Endodermal cell (in vitro differentiated cells): ENCODE measurements at regions not wholly inside any gene's neighbourhood (a gene's known extent, or its start where the extent isn't known, plus 50 kb on each side); places are given as distances from the start of the nearest gene placed in this dataset.

ENCODE experiments used
- DNase-seq: peaks from one replicate; pipeline ENCODE4 v3.0.0-alpha.2; 2017
- H3K27ac ChIP-seq: 2 replicates; pipeline ENCODE4 v1.5.1; 2013; ENCODE audit warnings: mild to moderate bottlenecking, low read depth, low read length, moderate library complexity
- H3K27me3 ChIP-seq: 2 replicates; pipeline ENCODE4 v1.6.1; 2013; ENCODE audit warnings: mild to moderate bottlenecking, low read length, moderate library complexity; ENCODE audit not compliant: insufficient read depth, control insufficient read depth, poor library complexity, severe bottlenecking
- H3K36me3 ChIP-seq: 2 replicates; pipeline ENCODE4 v1.7.0; 2013; ENCODE audit warnings: mild to moderate bottlenecking, low read length, moderate library complexity; ENCODE audit not compliant: control insufficient read depth, insufficient read depth
- H3K4me1 ChIP-seq: one replicate; pipeline ENCODE4 v1.7.0; 2013; ENCODE audit warnings: low read length; ENCODE audit not compliant: control insufficient read depth, insufficient read depth
- H3K4me3 ChIP-seq: 2 replicates; pipeline ENCODE4 v1.5.1; 2013; ENCODE audit warnings: mild to moderate bottlenecking, low read length, moderate library complexity
- H3K9ac ChIP-seq: 2 replicates; pipeline ENCODE4 v1.6.1; 2013; ENCODE audit warnings: mild to moderate bottlenecking, low read length, moderate library complexity; ENCODE audit not compliant: poor library complexity, severe bottlenecking; ENCODE audit errors: extremely low read depth
- H3K9me3 ChIP-seq: 2 replicates; pipeline ENCODE4 v1.6.1; 2013; ENCODE audit warnings: mild to moderate bottlenecking, low read length, moderate library complexity; ENCODE audit not compliant: control insufficient read depth
- H3K27ac Mint-ChIP-seq: 2 replicates; pipeline ENCODE4 v1.8.0; 2020; ENCODE audit warnings: mixed read lengths
- H3K27me3 Mint-ChIP-seq: 2 replicates; pipeline ENCODE4 v1.8.0; 2021; ENCODE audit warnings: mild to moderate bottlenecking, mixed read lengths; ENCODE audit not compliant: insufficient read depth
- H3K36me3 Mint-ChIP-seq: 2 replicates; pipeline ENCODE4 v1.8.0; 2020; ENCODE audit warnings: low read depth, mixed read lengths
- H3K4me1 Mint-ChIP-seq: 2 replicates; pipeline ENCODE4 v1.8.0; 2020; ENCODE audit warnings: mixed read lengths
- H3K4me3 Mint-ChIP-seq: 2 replicates; pipeline ENCODE4 v1.8.0; 2020; ENCODE audit warnings: mild to moderate bottlenecking, moderate library complexity, mixed read lengths
- H3K9me3 Mint-ChIP-seq: 2 replicates; pipeline ENCODE4 v1.8.0; 2020; ENCODE audit warnings: mild to moderate bottlenecking, mixed read lengths
- WGBS, 2 experiments: methylation state at CpG; one replicate each; pipeline versions ENCODE4 v1.1.5 to v1.1.7; 2013; ENCODE audit warnings: missing lambda C conversion rate in 2 of 2, mixed read lengths in 1 of 2; ENCODE audit not compliant: insufficient coverage in 1 of 2, insufficient read length in 1 of 2; 5-methylcytosine and 5-hydroxymethylcytosine counted together
- TF ChIP-seq, protein P1 (sequence below): fragments of 200-600 bp; sonication (generic); conservative IDR thresholded peaks from 2 replicates; pipeline ENCODE4 v1.5.0; 2021; ENCODE audit warnings: antibody characterized with exemption, mild to moderate bottlenecking

DNA sequence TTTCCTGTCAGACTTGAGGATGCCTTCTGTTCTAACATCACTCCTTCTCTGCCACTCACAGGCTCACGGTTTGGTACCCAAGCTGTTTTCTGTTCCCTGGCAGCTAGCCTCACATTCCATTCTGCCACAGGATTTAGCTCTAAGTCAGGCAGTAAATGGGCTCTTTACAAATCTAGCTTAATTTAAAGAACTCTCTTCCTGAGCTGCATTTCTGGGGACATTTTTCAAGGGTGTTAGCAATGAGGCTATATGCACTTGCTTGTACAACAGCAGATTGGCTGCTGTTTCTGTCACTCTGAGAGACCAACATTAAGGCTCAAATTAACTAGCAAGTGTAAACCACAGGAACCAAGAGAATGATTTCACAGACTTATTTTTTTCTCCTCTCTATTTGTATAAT, 337.8 kb upstream of the NOCT start:
- Mint-ChIP-seq H3K4me3 (no peak overlapping the region), H3K36me3 (no peaks in the 10 kb centered on the region), H3K9me3 (no peaks in the 10 kb centered on the region), H3K4me1 (peaks cover 30% of the 10 kb centered on the region), H3K27me3 (no peaks in the 10 kb centered on the region), H3K27ac (no peak overlapping the region)
- Histone ChIP-seq H3K27me3 (no peaks in the 10 kb centered on the region), H3K4me3 (no peak overlapping the region), H3K27ac (no peak overlapping the region), H3K9me3 (no peaks in the 10 kb centered on the region), H3K36me3 (no peaks in the 10 kb centered on the region), H3K4me1 (no peaks in the 10 kb centered on the region), H3K9ac (no peak overlapping the region)
- WGBS, 2 experiments, result 91 to 95% methylated on average over 1 of the region's 1 CpG
- TF ChIP-seq, protein P1, sequence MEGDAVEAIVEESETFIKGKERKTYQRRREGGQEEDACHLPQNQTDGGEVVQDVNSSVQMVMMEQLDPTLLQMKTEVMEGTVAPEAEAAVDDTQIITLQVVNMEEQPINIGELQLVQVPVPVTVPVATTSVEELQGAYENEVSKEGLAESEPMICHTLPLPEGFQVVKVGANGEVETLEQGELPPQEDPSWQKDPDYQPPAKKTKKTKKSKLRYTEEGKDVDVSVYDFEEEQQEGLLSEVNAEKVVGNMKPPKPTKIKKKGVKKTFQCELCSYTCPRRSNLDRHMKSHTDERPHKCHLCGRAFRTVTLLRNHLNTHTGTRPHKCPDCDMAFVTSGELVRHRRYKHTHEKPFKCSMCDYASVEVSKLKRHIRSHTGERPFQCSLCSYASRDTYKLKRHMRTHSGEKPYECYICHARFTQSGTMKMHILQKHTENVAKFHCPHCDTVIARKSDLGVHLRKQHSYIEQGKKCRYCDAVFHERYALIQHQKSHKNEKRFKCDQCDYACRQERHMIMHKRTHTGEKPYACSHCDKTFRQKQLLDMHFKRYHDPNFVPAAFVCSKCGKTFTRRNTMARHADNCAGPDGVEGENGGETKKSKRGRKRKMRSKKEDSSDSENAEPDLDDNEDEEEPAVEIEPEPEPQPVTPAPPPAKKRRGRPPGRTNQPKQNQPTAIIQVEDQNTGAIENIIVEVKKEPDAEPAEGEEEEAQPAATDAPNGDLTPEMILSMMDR, result no peak
- DNase-seq, result no peak

GRCh38 chr4:138677212-138677611, 338.4 kb upstream of the NOCT start:
- H3K27ac ChIP-seq, result no peak overlapping the region
- H3K27me3 ChIP-seq, result no peaks in the 10 kb centered on the region
- no peak for DNase-seq
- H3K27me3 Mint-ChIP-seq, result peaks cover 3% of the 10 kb centered on the region
- no peak overlapping the region for H3K4me3 ChIP-seq
- H3K27ac Mint-ChIP-seq, result no peak overlapping the region
- H3K36me3 ChIP-seq, result no peaks in the 10 kb centered on the region
- no peaks in the 10 kb centered on the region for H3K4me1 ChIP-seq
- H3K4me1 Mint-ChIP-seq, result peaks cover 32% of the 10 kb centered on the region
- H3K9me3 ChIP-seq, result no peaks in the 10 kb centered on the region
- no peak overlapping the region for H3K4me3 Mint-ChIP-seq
- TF ChIP-seq, protein P1, result no peak
- 93 to 98% methylated on average over 4 of the region's 4 CpGs for WGBS, 2 experiments
- no peaks in the 10 kb centered on the region for H3K36me3 Mint-ChIP-seq
- H3K9me3 Mint-ChIP-seq, result no peaks in the 10 kb centered on the region
- H3K9ac ChIP-seq, result no peak overlapping the region

DNA sequence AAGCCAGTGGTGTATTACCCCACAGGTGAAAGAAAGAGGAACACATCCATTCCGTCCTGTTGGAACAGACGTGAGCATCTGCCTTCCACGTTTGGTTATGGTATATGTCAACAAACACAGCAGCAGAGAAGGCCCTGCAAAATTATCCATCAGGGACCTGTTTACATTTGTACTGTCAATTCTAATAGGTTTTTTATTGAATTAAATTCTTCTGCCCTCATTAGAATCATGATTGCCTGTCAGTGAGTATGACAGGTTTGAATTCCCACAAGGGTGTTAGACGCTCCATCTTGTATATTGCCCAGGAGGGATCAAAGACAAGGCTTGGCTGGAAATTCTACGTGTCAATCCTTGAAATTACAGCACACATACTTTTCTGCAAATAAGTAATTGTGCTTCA, 339.9 kb upstream of the NOCT start:
- no peaks in the 10 kb centered on the region for H3K9me3 Mint-ChIP-seq
- no peaks in the 10 kb centered on the region for H3K9me3 ChIP-seq
- TF ChIP-seq, protein P1, result no peak
- H3K27ac Mint-ChIP-seq, result no peak overlapping the region
- H3K36me3 ChIP-seq, result no peaks in the 10 kb centered on the region
- no peaks in the 10 kb centered on the region for H3K4me1 ChIP-seq
- H3K27me3 ChIP-seq, result no peaks in the 10 kb centered on the region
- no peak for DNase-seq
- WGBS, 2 experiments, result 95 to 97% methylated on average over 4 to 5 of the region's 5 CpGs
- H3K9ac ChIP-seq, result no peak overlapping the region
- H3K4me3 Mint-ChIP-seq, result no peak overlapping the region
- H3K4me1 Mint-ChIP-seq, result peaks cover 28% of the 10 kb centered on the region
- H3K36me3 Mint-ChIP-seq, result no peaks in the 10 kb centered on the region
- H3K27ac ChIP-seq, result no peak overlapping the region
- peaks cover 3% of the 10 kb centered on the region for H3K27me3 Mint-ChIP-seq
- no peak overlapping the region for H3K4me3 ChIP-seq
